ENCODE measurements at regions not wholly inside any gene's neighbourhood (a gene's known extent, or its start where the extent isn't known, plus 50 kb on each side); places are given as distances from the start of the nearest gene placed in this dataset.
A peak's percentile ranks its signal among the peaks of the same experiment; 100 is the strongest.

GRCh38 chr1:234779160-234779538, 169.2 kb upstream of the IRF2BP2 start:
- DNase-seq (ENCODE audit: low read depth) = no peak

GRCh38 chr1:234778221-234779159, 168.5 kb upstream of the IRF2BP2 start:
- DNase-seq (ENCODE audit: low read depth) = no peak

More at GRCh38 chr1:234779160-234779538, 169.2 kb upstream of the IRF2BP2 start:
- in situ Hi-C loops (cut with HindIII; ENCODE audit: low pct_unique_long_range_greater_than_20kb, low sequenced_read_pairs) = no loop called here

GRCh38 chr1:234777856-234778220, 167.9 kb upstream of the IRF2BP2 start:
- in situ Hi-C loops (cut with HindIII; ENCODE audit: low pct_unique_long_range_greater_than_20kb, low sequenced_read_pairs) = no loop called here
- DNase-seq (ENCODE audit: low read depth) = no peak

More at GRCh38 chr1:234778221-234779159, 168.5 kb upstream of the IRF2BP2 start:
- in situ Hi-C loops (cut with HindIII; ENCODE audit: low pct_unique_long_range_greater_than_20kb, low sequenced_read_pairs) = no loop called here

GRCh38 chr1:234776876-234777855, 167.2 kb upstream of the IRF2BP2 start:
- in situ Hi-C loops (cut with HindIII; ENCODE audit: low pct_unique_long_range_greater_than_20kb, low sequenced_read_pairs) = no loop called here
- no peak for DNase-seq (ENCODE audit: low read depth)

- in situ Hi-C loops (cut with HindIII; ENCODE audit: low pct_unique_long_range_greater_than_20kb, low sequenced_read_pairs) = no loop called here
- no peak for DNase-seq (ENCODE audit: low read depth)
Measured at GRCh38 chr1:234776256-234776875, 166.4 kb upstream of the IRF2BP2 start.

GRCh38 chr1:234775477-234776246, 165.7 kb upstream of the IRF2BP2 start:
- DNase-seq (ENCODE audit: low read depth) = no peak
- in situ Hi-C loops (cut with HindIII; ENCODE audit: low pct_unique_long_range_greater_than_20kb, low sequenced_read_pairs) = no loop called here

GRCh38 chr1:234774971-234775370, 165.0 kb upstream of the IRF2BP2 start:
- DNase-seq (ENCODE audit: low read depth) = no peak
- in situ Hi-C loops (cut with HindIII; ENCODE audit: low pct_unique_long_range_greater_than_20kb, low sequenced_read_pairs) = no loop called here

- in situ Hi-C loops (cut with HindIII; ENCODE audit: low pct_unique_long_range_greater_than_20kb, low sequenced_read_pairs) = no loop called here
- DNase-seq (ENCODE audit: low read depth) = no peak
Measured at GRCh38 chr1:234773936-234774677, 164.1 kb upstream of the IRF2BP2 start.

- DNase-seq (ENCODE audit: low read depth) = peak; percentile 98
- in situ Hi-C loops (cut with HindIII; ENCODE audit: low pct_unique_long_range_greater_than_20kb, low sequenced_read_pairs) = no loop called here
Measured at GRCh38 chr1:234772345-234773147, 162.6 kb upstream of the IRF2BP2 start.

- no peak for DNase-seq (ENCODE audit: low read depth)
- in situ Hi-C loops (cut with HindIII; ENCODE audit: low pct_unique_long_range_greater_than_20kb, low sequenced_read_pairs) = no loop called here
Measured at GRCh38 chr1:234771642-234772344, 161.8 kb upstream of the IRF2BP2 start.

- no peak for DNase-seq (ENCODE audit: low read depth)
- in situ Hi-C loops (cut with HindIII; ENCODE audit: low pct_unique_long_range_greater_than_20kb, low sequenced_read_pairs) = no loop called here
Measured at GRCh38 chr1:234770924-234771540, 161.1 kb upstream of the IRF2BP2 start.

- in situ Hi-C loops (cut with HindIII; ENCODE audit: low pct_unique_long_range_greater_than_20kb, low sequenced_read_pairs) = no loop called here
Measured at GRCh38 chr1:234769986-234770795, 160.2 kb upstream of the IRF2BP2 start.

GRCh38 chr1:234769284-234769985, 159.5 kb upstream of the IRF2BP2 start:
- no peak for DNase-seq (ENCODE audit: low read depth)
- in situ Hi-C loops (cut with HindIII; ENCODE audit: low pct_unique_long_range_greater_than_20kb, low sequenced_read_pairs) = no loop called here

More at GRCh38 chr1:234769986-234770795, 160.2 kb upstream of the IRF2BP2 start:
- DNase-seq (ENCODE audit: low read depth) = no peak

GRCh38 chr1:234768569-234769283, 158.7 kb upstream of the IRF2BP2 start:
- no peak for DNase-seq (ENCODE audit: low read depth)
- in situ Hi-C loops (cut with HindIII; ENCODE audit: low pct_unique_long_range_greater_than_20kb, low sequenced_read_pairs) = no loop called here

Measured in Caki2 (cell line).